Endothelial cell of umbilical vein (primary cell): ENCODE measurements at regions not wholly inside any gene's neighbourhood (a gene's known extent, or its start where the extent isn't known, plus 50 kb on each side); places are given as distances from the start of the nearest gene placed in this dataset.

Source experiments
- BruUV-seq: library from RNA; stranded (reverse); fragments of 400-500 nt; replicated peaks from 2 replicates; lab custom pipeline; 2021; lab: Mats Ljungman, UMichigan
- CTCF ChIA-PET: fragments of 300-600, 350-600 bp; sonication (Branson Sonifier 250); formaldehyde crosslinking; loops from one replicate; lab custom pipeline; 2021; ENCODE audit warnings: antibody characterized with exemption, inconsistent platforms; lab: Charles Lee
- POLR2A ChIA-PET: fragments of 300-600, 350-600 bp; sonication (Branson Sonifier 250); formaldehyde crosslinking; loops from one replicate; lab custom pipeline; 2021; ENCODE audit warnings: antibody characterized with exemption, inconsistent platforms; lab: Charles Lee
- DNase-seq: peaks from one replicate; pipeline ENCODE4 v3.0.0-alpha.2; 2011; ENCODE audit warnings: low read depth, low spot score
- FAIRE-seq: peaks from 2 replicates; lab custom pipeline; 2011; peaks lifted over from hg19 to GRCh38; lab: Jason Lieb, UNC
- H2AFZ ChIP-seq: 2 replicates; pipeline ENCODE4 v1.6.0; 2012; ENCODE audit warnings: low read depth, low read length, control low read depth, inconsistent platforms
- H3K27ac ChIP-seq: 2 replicates; pipeline ENCODE4 v1.5.1; 2011; ENCODE audit warnings: low read depth, mild to moderate bottlenecking, control low read depth, low read length, moderate library complexity; ENCODE audit not compliant: insufficient read depth
- H3K27me3 ChIP-seq, 2 experiments: 2 replicates each; pipeline versions ENCODE4 v1.6.0 to v1.6.1; 2011; ENCODE audit warnings: low read length in 2 of 2, mixed read lengths in 1 of 2; ENCODE audit not compliant: control insufficient read depth in 2 of 2, insufficient read depth in 2 of 2
- H3K36me3 ChIP-seq, 2 experiments: 2 replicates in 1 of 2; 3 replicates in 1 of 2; pipeline ENCODE4 v1.5.1; 2011; ENCODE audit warnings: low read length in 2 of 2, mild to moderate bottlenecking in 1 of 2, moderate library complexity in 1 of 2; ENCODE audit not compliant: control insufficient read depth in 2 of 2, insufficient read depth in 2 of 2; ENCODE audit errors: extremely low read depth in 1 of 2
- H3K4me1 ChIP-seq: 3 replicates; pipeline ENCODE4 v1.5.1; 2011; ENCODE audit warnings: mild to moderate bottlenecking, low read length; ENCODE audit not compliant: control insufficient read depth, insufficient read depth; ENCODE audit errors: extremely low read depth
- H3K4me2 ChIP-seq: 2 replicates; pipeline ENCODE4 v1.6.1; 2011; ENCODE audit warnings: low read length, control low read depth, mixed read lengths; ENCODE audit not compliant: insufficient read depth
- H3K4me3 ChIP-seq, 3 experiments: fragments of 200-600 bp in 1 of 3; sonication (generic), shearing (Covaris generic) in 1 of 3; replicated peaks in 1 of 3; 2 replicates each; pipeline ENCODE4 v1.5.1; 2011 to 2016; ENCODE audit warnings: control low read depth in 3 of 3, low read length in 3 of 3, mild to moderate bottlenecking in 2 of 3, inconsistent platforms in 1 of 3, low read depth in 1 of 3, moderate library complexity in 1 of 3; ENCODE audit not compliant: insufficient read depth in 1 of 3
- H3K79me2 ChIP-seq: 2 replicates; pipeline ENCODE4 v1.6.0; 2012; ENCODE audit warnings: low read length, inconsistent platforms; ENCODE audit not compliant: control insufficient read depth, insufficient read depth
- H3K9ac ChIP-seq: replicated peaks from 2 replicates; pipeline ENCODE3; 2011; ENCODE audit warnings: low read length, control low read depth; ENCODE audit not compliant: insufficient read depth; ENCODE audit errors: extremely low read depth
- H3K9me1 ChIP-seq: replicated peaks from 3 replicates; pipeline ENCODE4 v1.6.0; 2011; ENCODE audit warnings: mild to moderate bottlenecking, low read length; ENCODE audit not compliant: control insufficient read depth, insufficient read depth; ENCODE audit errors: extremely low read depth
- H3K9me3 ChIP-seq: replicated peaks from 2 replicates; pipeline ENCODE4 v1.5.1; 2012; ENCODE audit warnings: low read length, inconsistent platforms; ENCODE audit not compliant: control insufficient read depth, insufficient read depth
- H4K20me1 ChIP-seq: replicated peaks from 2 replicates; pipeline ENCODE3; 2011; ENCODE audit warnings: mild to moderate bottlenecking, low read length; ENCODE audit not compliant: control insufficient read depth, insufficient read depth; ENCODE audit errors: extremely low read depth
- CTCF ChIP-seq, 2 donors: IDR thresholded peaks; 1 replicate in 1 of 2; 2 replicates in 1 of 2; pipeline ENCODE4 v1.5.1; 2011; ENCODE audit warnings: low read length in 2 of 2, mild to moderate bottlenecking in 2 of 2, moderate library complexity in 2 of 2, control low read depth in 1 of 2, inconsistent platforms in 1 of 2, low read depth in 1 of 2; ENCODE audit not compliant: insufficient read depth in 1 of 2; ENCODE audit errors: extremely low read depth in 1 of 2
- EZH2 ChIP-seq: IDR thresholded peaks from 2 replicates; pipeline ENCODE4 v1.6.1; 2012; ENCODE audit warnings: borderline replicate concordance, low read depth, mild to moderate bottlenecking, moderate library complexity, low read length, inconsistent platforms; ENCODE audit not compliant: severe bottlenecking
- FOS ChIP-seq: IDR thresholded peaks from 2 replicates; pipeline ENCODE4 v1.6.1; 2011; ENCODE audit warnings: mild to moderate bottlenecking, low read length, moderate library complexity, borderline replicate concordance; ENCODE audit not compliant: insufficient read depth
- GATA2 ChIP-seq: IDR thresholded peaks from 2 replicates; pipeline ENCODE4 v1.7.0; 2011; ENCODE audit warnings: low read depth, mild to moderate bottlenecking, moderate library complexity, mixed read lengths, low read length; ENCODE audit not compliant: insufficient read length, insufficient read depth
- JUN ChIP-seq: IDR thresholded peaks from 2 replicates; pipeline ENCODE4 v1.6.1; 2011; ENCODE audit warnings: borderline replicate concordance, low read depth; ENCODE audit not compliant: insufficient read length, insufficient read depth
- MYC ChIP-seq: IDR thresholded peaks from one replicate; pipeline ENCODE4 v1.6.1; 2011; ENCODE audit warnings: mild to moderate bottlenecking, low read depth, low read length
- POLR2A ChIP-seq: IDR thresholded peaks from 2 replicates; pipeline ENCODE4 v1.6.1; 2012; ENCODE audit warnings: low read depth, mild to moderate bottlenecking, control low read depth, low read length
- POLR2AphosphoS5 ChIP-seq: IDR thresholded peaks from 2 replicates; pipeline ENCODE4 v1.6.1; 2012; ENCODE audit warnings: low read depth, mild to moderate bottlenecking, control low read depth, low read length, moderate library complexity; ENCODE audit not compliant: insufficient read depth
- dilution Hi-C: fragments of 300-500 bp; cut with MboI; formaldehyde crosslinking; loops from one replicate; pipeline ENCODE4 v1.15.0; 2019; ENCODE audit warnings: low sequenced_read_pairs; ENCODE audit not compliant: extremely low pct_ligation_motif_present
- intact Hi-C: fragments of 100-400 bp; cut with micrococcal nuclease; formaldehyde crosslinking; loops from one replicate; pipeline ENCODE4 v1.10.0; 2022
- TF ChIP-seq, protein P1 (sequence below): IDR thresholded peaks from 2 replicates; pipeline ENCODE4 v1.6.1; 2011; ENCODE audit not compliant: insufficient read depth, insufficient read length

GRCh38 chr6:156633291-156633690 is 143.9 kb upstream of the ARID1B start:
- Histone ChIP-seq H3K27ac (no peak overlapping the region), H3K4me2 (no peak overlapping the region), H3K79me2 (no peaks in the 10 kb centered on the region), H3K4me1 (no peaks in the 10 kb centered on the region), H3K9me3 (no peaks in the 10 kb centered on the region), H2AFZ (no peak overlapping the region), H3K36me3 (no peaks in the 10 kb centered on the region), H3K4me3 (no peak overlapping the region), H4K20me1 (no peaks in the 10 kb centered on the region), H3K27me3 (no peaks in the 10 kb centered on the region), H3K9me1 (no peaks in the 10 kb centered on the region), H3K9ac (no peak overlapping the region)
- CTCF ChIA-PET = no interaction called here
- intact Hi-C loops (no loop called here), dilution Hi-C loops (no loop called here)
- no peak for FAIRE-seq
- TF ChIP-seq POLR2A = no peak
- TF ChIP-seq, protein P1, sequence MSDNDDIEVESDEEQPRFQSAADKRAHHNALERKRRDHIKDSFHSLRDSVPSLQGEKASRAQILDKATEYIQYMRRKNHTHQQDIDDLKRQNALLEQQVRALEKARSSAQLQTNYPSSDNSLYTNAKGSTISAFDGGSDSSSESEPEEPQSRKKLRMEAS = no peak
- no peak for TF ChIP-seq EZH2
- TF ChIP-seq POLR2AphosphoS5 = no peak
- no peak for TF ChIP-seq MYC
- no peak for TF ChIP-seq JUN
- TF ChIP-seq CTCF (IDR thresholded peaks at IDR 0.05; ENCODE audit: extremely low read depth in 1 of 2, insufficient read depth in 1 of 2, low read depth in 1 of 2, low read length in 2 of 2) = no peak
- TF ChIP-seq FOS = no peak
- TF ChIP-seq GATA2 = no peak
- POLR2A ChIA-PET = no interaction called here
- no TSS peak for BruUV-seq
- DNase-seq = no peak
